ENCODE measurements at regions not wholly inside any gene's neighbourhood (a gene's known extent, or its start where the extent isn't known, plus 50 kb on each side); places are given as distances from the start of the nearest gene placed in this dataset.

GRCh38 chr2:217616936-217617335 is 385.9 kb downstream of the TNS1 start:
- H3K4me3 ChIP-seq = no peak overlapping the region
- peaks cover 0 to 7% (median 0%) of the 10 kb centered on the region in 3 donors for H3K4me1 ChIP-seq
- H3K27ac ChIP-seq = no peak overlapping the region
- H3K9me3 ChIP-seq = no peaks in the 10 kb centered on the region
- no peaks in the 10 kb centered on the region for H3K27me3 ChIP-seq
- no peak for TF ChIP-seq POLR2A (IDR thresholded peaks at IDR 0.05)
- no peak for TF ChIP-seq CTCF (IDR thresholded peaks at IDR 0.05)
- no peaks in the 10 kb centered on the region for H3K36me3 ChIP-seq
- intact Hi-C loops (cut with DNase I) = no loop called here
- WGBS, 2 donors = 69 to 77% methylated on average over 4 of the region's 4 CpGs
- no peak for DNase-seq

DNA sequence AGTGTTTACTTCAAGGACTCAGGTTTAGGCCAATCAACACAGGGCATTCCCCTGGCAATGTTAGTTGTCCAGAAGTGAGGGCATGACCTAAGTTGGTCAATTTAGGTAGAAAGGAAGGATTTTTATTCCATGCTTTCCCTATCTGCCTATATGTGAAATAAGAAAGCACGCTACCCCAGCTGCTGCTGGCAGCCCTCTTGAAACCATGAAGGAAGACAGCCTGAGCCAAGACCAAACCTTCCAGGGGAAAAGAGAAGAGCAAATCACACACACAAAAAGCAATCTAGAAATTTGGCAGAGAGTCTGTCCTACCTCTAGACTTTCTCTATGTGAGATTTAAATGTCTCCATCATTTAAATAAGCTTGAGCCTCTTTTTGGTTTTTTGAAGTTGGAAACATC is 387.6 kb downstream of the TNS1 start:
- H3K27ac ChIP-seq = peak overlapping the region in 1 of 4 donors; percentile 25
- WGBS, 2 donors = 75 to 90% methylated on average over 1 of the region's 1 CpG
- no peak for TF ChIP-seq POLR2A (IDR thresholded peaks at IDR 0.05)
- no peak for TF ChIP-seq CTCF (IDR thresholded peaks at IDR 0.05)

DNA sequence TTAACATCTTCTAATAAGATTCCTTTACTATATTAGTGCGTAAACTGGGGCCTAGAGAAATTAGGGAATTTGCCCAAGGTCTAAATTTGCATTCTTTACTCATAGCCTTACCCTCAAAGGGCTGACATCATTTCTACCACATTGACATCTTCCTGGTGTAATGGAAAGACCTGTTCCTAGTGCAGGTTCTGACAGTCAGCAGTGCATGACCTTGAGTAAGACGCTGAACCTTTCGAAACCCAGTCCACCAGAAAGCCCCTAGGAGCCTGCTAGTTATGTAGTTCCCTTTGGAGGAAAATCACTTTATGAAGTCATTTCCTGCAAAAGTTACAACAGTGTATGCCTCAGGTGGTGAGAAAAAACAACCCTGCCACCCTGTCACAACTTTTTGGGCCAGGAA is 388.3 kb downstream of the TNS1 start:
- TF ChIP-seq CTCF (IDR thresholded peaks at IDR 0.05) = no peak
- TF ChIP-seq POLR2A (IDR thresholded peaks at IDR 0.05) = no peak
- WGBS, 2 donors = 74 to 77% methylated on average over 3 of the region's 3 CpGs
- Histone ChIP-seq H3K9me3 (no peaks in the 10 kb centered on the region), H3K4me3 (no peak overlapping the region), H3K4me1 (peaks cover 0 to 13% (median 0%) of the 10 kb centered on the region in 3 donors), H3K27me3 (no peaks in the 10 kb centered on the region), H3K27ac (peak overlapping the region in 1 of 4 donors; percentile 25), H3K36me3 (no peaks in the 10 kb centered on the region)
- DNase-seq = no peak
- intact Hi-C loops (cut with DNase I) = no loop called here

More for the DNA sequence above, 387.6 kb downstream of the TNS1 start:
- Histone ChIP-seq H3K4me1 (peaks cover 0 to 10% (median 0%) of the 10 kb centered on the region in 3 donors), H3K36me3 (no peaks in the 10 kb centered on the region), H3K4me3 (no peak overlapping the region), H3K27me3 (no peaks in the 10 kb centered on the region), H3K9me3 (no peaks in the 10 kb centered on the region)
- no peak for DNase-seq
- intact Hi-C loops (cut with DNase I) = no loop called here

DNA sequence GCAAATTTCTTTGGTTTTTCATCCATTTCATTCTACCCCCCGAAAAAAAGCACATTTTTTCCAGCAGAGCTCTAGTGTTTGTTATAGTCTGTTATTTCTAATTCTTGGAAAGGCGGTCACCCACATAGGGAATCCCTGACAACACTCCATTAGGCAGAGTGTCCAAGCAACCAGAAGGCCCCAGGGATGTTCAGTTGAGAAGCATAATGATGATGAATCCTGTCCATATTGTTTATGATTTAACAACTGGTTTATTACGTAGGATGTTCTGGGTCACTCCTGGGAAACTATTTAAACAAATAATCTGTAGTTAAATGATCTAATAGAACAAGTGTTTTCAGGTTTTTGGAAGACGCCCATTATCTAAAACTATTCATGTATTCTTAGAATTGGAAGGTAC is 388.7 kb downstream of the TNS1 start:
- 71 to 77% methylated on average over 4 of the region's 4 CpGs for WGBS, 2 donors
- no peak for TF ChIP-seq POLR2A (IDR thresholded peaks at IDR 0.05)
- no peak for TF ChIP-seq CTCF (IDR thresholded peaks at IDR 0.05)
- H3K4me1 ChIP-seq = peaks cover 0 to 13% (median 0%) of the 10 kb centered on the region in 3 donors
- H3K9me3 ChIP-seq = no peaks in the 10 kb centered on the region
- no peak overlapping the region for H3K27ac ChIP-seq
- intact Hi-C loops (cut with DNase I) = no loop called here
- no peaks in the 10 kb centered on the region for H3K27me3 ChIP-seq
- H3K4me3 ChIP-seq = no peak overlapping the region
- no peak for DNase-seq
- no peaks in the 10 kb centered on the region for H3K36me3 ChIP-seq

DNA sequence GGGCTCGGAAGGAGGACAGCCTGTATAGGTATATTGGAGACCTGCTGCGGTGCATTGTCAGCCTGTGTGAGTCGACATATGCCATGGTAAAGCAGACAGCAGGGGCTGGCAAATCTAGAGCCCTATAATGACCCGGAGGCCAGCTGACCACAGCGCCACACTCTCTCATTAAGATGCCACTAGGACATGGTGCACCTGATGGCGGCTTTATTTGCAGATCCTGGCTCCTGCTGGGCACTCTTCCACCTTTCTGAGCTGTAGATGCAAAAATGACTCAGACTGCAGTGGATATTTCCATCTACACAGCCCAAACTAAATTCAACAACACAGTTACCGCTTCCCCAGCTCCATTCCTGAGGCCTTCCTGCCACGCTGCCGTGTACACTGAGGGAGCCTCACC is 389.9 kb downstream of the TNS1 start:
- WGBS, 2 donors = 95 to 100% methylated on average over 1 to 3 of the region's 9 CpGs
- TF ChIP-seq POLR2A (IDR thresholded peaks at IDR 0.05) (no peak), CTCF (IDR thresholded peaks at IDR 0.05) (no peak)

More for the DNA sequence above, 389.9 kb downstream of the TNS1 start:
- Histone ChIP-seq H3K27me3 (no peaks in the 10 kb centered on the region), H3K36me3 (no peaks in the 10 kb centered on the region), H3K4me1 (peaks cover 0 to 13% (median 0%) of the 10 kb centered on the region in 3 donors), H3K27ac (no peak overlapping the region), H3K4me3 (no peak overlapping the region), H3K9me3 (no peaks in the 10 kb centered on the region)
- DNase-seq = no peak
- intact Hi-C loops (cut with DNase I) = no loop called here
